ENCODE measurements at regions not wholly inside any gene's neighbourhood (a gene's known extent, or its start where the extent isn't known, plus 50 kb on each side); places are given as distances from the start of the nearest gene placed in this dataset.
"Not testable (repeated sequence)": the region's sequence is repeated elsewhere in the genome, so short reads cannot be mapped to it uniquely, and the experiment has no call there.

- DNase-seq (ENCODE audit: low read depth in 4 of 4, low spot score in 1 of 4): no peak
Measured at GRCh38 chr5:86671536-86671935, 53.8 kb downstream of the COX7C start.

- DNase-seq (ENCODE audit: low read depth in 4 of 4, low spot score in 1 of 4): no peak
Measured at GRCh38 chr5:86674069-86674468, 56.3 kb downstream of the COX7C start.

GRCh38 chr5:86675311-86675710 is 57.6 kb downstream of the COX7C start:
- DNase-seq (ENCODE audit: low read depth in 4 of 4, low spot score in 1 of 4): no peak

- DNase-seq (ENCODE audit: low read depth in 4 of 4, low spot score in 1 of 4): no peak
Measured at GRCh38 chr5:86679529-86679928, 61.8 kb downstream of the COX7C start.

- no peak for DNase-seq (ENCODE audit: low read depth in 4 of 4, low spot score in 1 of 4)
Measured at GRCh38 chr5:86679949-86680348, 62.2 kb downstream of the COX7C start.

GRCh38 chr5:86684222-86684621 is 66.5 kb downstream of the COX7C start:
- no peak for DNase-seq (ENCODE audit: low read depth in 4 of 4, low spot score in 1 of 4)

- no peak for DNase-seq (ENCODE audit: low read depth in 4 of 4, low spot score in 1 of 4)
Measured at GRCh38 chr5:86686046-86686445, 68.3 kb downstream of the COX7C start.

GRCh38 chr5:86688406-86688805 is 70.7 kb downstream of the COX7C start:
- no peak for DNase-seq (ENCODE audit: low read depth in 4 of 4, low spot score in 1 of 4)

GRCh38 chr5:86689103-86689729 is 71.5 kb downstream of the COX7C start:
- DNase-seq (ENCODE audit: low read depth in 4 of 4, low spot score in 1 of 4): no peak

GRCh38 chr5:86709157-86709881 is 91.6 kb downstream of the COX7C start:
- no peak for DNase-seq (ENCODE audit: low read depth in 4 of 4, low spot score in 1 of 4)

- DNase-seq (ENCODE audit: low read depth in 4 of 4, low spot score in 1 of 4): no peak
Measured at GRCh38 chr5:86716121-86716520, 98.4 kb downstream of the COX7C start.

GRCh38 chr5:86731319-86732117 is 113.8 kb downstream of the COX7C start:
- DNase-seq (ENCODE audit: low read depth in 4 of 4, low spot score in 1 of 4): not testable (repeated sequence)

GRCh38 chr5:86735370-86735769 is 117.6 kb downstream of the COX7C start:
- no peak for DNase-seq (ENCODE audit: low read depth in 4 of 4, low spot score in 1 of 4)

- no peak for DNase-seq (ENCODE audit: low read depth in 4 of 4, low spot score in 1 of 4)
Measured at GRCh38 chr5:86737579-86737978, 119.8 kb downstream of the COX7C start.

- DNase-seq (ENCODE audit: low read depth in 4 of 4, low spot score in 1 of 4): no peak
Measured at GRCh38 chr5:86748538-86749105, 130.9 kb downstream of the COX7C start.

- no peak for DNase-seq (ENCODE audit: low read depth in 4 of 4, low spot score in 1 of 4)
Measured at GRCh38 chr5:86749841-86750240, 132.1 kb downstream of the COX7C start.

GRCh38 chr5:86756839-86757238 is 139.1 kb downstream of the COX7C start:
- DNase-seq (ENCODE audit: low read depth in 4 of 4, low spot score in 1 of 4): no peak

GRCh38 chr5:86757824-86758223 is 140.1 kb downstream of the COX7C start:
- no peak for DNase-seq (ENCODE audit: low read depth in 4 of 4, low spot score in 1 of 4)

GRCh38 chr5:86760661-86761060 is 142.9 kb downstream of the COX7C start:
- DNase-seq (ENCODE audit: low read depth in 4 of 4, low spot score in 1 of 4): no peak

GRCh38 chr5:86763929-86764328 is 146.2 kb downstream of the COX7C start:
- DNase-seq (ENCODE audit: low read depth in 4 of 4, low spot score in 1 of 4): no peak

GRCh38 chr5:86765778-86766502 is 148.2 kb downstream of the COX7C start:
- no peak for DNase-seq (ENCODE audit: low read depth in 4 of 4, low spot score in 1 of 4)
